Gastrocnemius medialis (tissue), 4 donors: ENCODE measurements at regions not wholly inside any gene's neighbourhood (a gene's known extent, or its start where the extent isn't known, plus 50 kb on each side); places are given as distances from the start of the nearest gene placed in this dataset.

ENCODE experiments used
- CTCF ChIP-seq, 5 experiments: fragments of 450-650 bp in 3 of 5; fragments of 200-600 bp in 2 of 5; sonication (generic) in 2 of 5; IDR thresholded peaks in 4 of 5; conservative IDR thresholded peaks in 1 of 5; 1 replicate in 4 of 5; 2 replicates in 1 of 5; pipeline ENCODE4 v1.5.1; 2016 to 2019; ENCODE audit warnings: antibody characterized with exemption in 5 of 5, mild to moderate bottlenecking in 3 of 5, moderate library complexity in 3 of 5
- POLR2A ChIP-seq, 2 donors: fragments of 450-650 bp; IDR thresholded peaks; one replicate each; pipeline ENCODE4 v1.6.1; 2017; ENCODE audit warnings: antibody characterized with exemption in 2 of 2, mild to moderate bottlenecking in 2 of 2, moderate library complexity in 2 of 2

DNA sequence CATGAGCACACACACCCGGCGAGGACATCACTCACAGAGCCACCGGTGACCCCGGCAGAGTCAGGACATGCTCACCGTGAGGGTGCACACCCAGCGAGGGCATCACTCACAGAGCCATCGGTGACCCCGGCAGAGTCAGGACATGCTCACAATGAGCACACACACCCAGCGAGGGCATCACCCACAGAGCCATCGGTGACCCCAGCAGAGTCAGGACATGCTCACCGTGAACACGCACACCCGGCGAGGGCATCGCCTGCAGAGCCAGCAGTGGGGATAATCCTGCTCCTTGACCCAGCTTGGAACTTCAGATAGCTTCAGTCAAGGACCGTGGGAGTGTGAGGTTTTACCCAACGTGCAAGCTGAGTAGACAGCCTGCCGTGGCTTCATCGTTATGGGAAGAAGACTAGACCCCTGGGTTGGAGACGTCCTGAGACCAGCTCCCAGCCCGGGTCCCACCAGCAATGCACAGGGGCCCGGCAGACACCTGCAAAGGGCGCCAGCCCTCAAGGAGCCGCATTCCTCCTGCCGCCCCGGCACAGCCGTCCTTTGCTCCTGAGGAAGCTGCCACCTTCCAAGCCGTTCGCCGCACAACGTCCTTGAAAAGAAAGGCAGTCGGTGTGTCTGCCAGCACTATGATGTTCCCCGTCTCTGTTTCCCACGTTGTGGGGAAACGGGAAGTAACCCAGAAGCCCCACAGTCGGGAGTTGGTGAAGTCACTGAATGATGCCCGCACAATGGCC is 192.3 kb downstream of the DLL1 start:
- TF ChIP-seq CTCF (IDR thresholded peaks at IDR 0.05 in 4 of 5, conservative IDR thresholded peaks at IDR 0.05 in 1 of 5) (no peak), POLR2A (IDR thresholded peaks at IDR 0.05) (no peak)
